Ishikawa (cell line): ENCODE measurements at regions not wholly inside any gene's neighbourhood (a gene's known extent, or its start where the extent isn't known, plus 50 kb on each side); places are given as distances from the start of the nearest gene placed in this dataset.

Experiments
- CEBPB ChIP-seq: IDR thresholded peaks from 2 replicates; pipeline ENCODE4 v1.6.1; 2012
- CREB1 ChIP-seq: IDR thresholded peaks from 2 replicates; pipeline ENCODE4 v1.6.1; 2012; ENCODE audit warnings: low read depth
- EGR1 ChIP-seq: IDR thresholded peaks from 2 replicates; pipeline ENCODE4 v1.6.1; 2012
- EP300 ChIP-seq: IDR thresholded peaks from 2 replicates; pipeline ENCODE4 v1.6.1; 2012; ENCODE audit warnings: borderline replicate concordance
- FOXM1 ChIP-seq: IDR thresholded peaks from 2 replicates; pipeline ENCODE4 v1.6.1; 2012; ENCODE audit warnings: low read depth, borderline replicate concordance
- NFIC ChIP-seq: IDR thresholded peaks from 2 replicates; pipeline ENCODE4 v1.6.1; 2012
- RAD21 ChIP-seq: IDR thresholded peaks from 2 replicates; pipeline ENCODE4 v1.6.1; 2012; ENCODE audit warnings: low read depth
- TAF1 ChIP-seq: IDR thresholded peaks from 2 replicates; pipeline ENCODE4 v1.6.1; 2012; ENCODE audit warnings: low read depth, mild to moderate bottlenecking
- TCF12 ChIP-seq: IDR thresholded peaks from 2 replicates; pipeline ENCODE4 v1.6.1; 2012; ENCODE audit warnings: low read depth
- TEAD4 ChIP-seq: IDR thresholded peaks from 2 replicates; pipeline ENCODE4 v1.6.1; 2012
- YY1 ChIP-seq: IDR thresholded peaks from 2 replicates; pipeline ENCODE4 v1.6.1; 2012; ENCODE audit warnings: low read depth
- ZBTB7A ChIP-seq: IDR thresholded peaks from 2 replicates; pipeline ENCODE4 v1.6.1; 2012; ENCODE audit warnings: low read depth
- TF ChIP-seq, protein P1 (sequence below): IDR thresholded peaks from 2 replicates; pipeline ENCODE4 v1.6.1; 2012
- TF ChIP-seq, protein P2 (sequence below): IDR thresholded peaks from 2 replicates; pipeline ENCODE4 v1.6.1; 2012; ENCODE audit warnings: low read depth, mild to moderate bottlenecking
- TF ChIP-seq, protein P3 (sequence below): IDR thresholded peaks from 2 replicates; pipeline ENCODE4 v1.6.1; 2012

DNA sequence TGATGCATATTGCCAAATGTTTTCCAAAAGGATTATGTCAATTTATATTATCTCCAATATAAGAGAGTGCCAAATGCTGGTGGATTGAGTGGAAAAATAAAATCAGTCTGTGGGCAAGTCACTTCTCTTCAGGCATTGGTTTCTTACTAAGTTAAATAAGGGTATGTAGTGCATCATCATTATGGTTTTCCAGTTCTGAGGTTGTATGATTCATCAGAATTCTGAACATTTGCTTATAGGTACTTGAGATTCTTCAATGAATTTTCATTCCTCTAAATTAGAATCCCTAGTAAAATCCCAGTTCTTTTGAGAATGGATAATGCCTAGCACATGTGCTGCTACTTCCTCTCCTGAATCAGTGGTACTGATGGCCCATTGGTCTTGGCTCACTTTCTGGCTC lies 188.9 kb upstream of the OSR1 start:
- TF ChIP-seq CEBPB: no peak
- no peak for TF ChIP-seq CREB1
- no peak for TF ChIP-seq EGR1
- TF ChIP-seq, protein P1, sequence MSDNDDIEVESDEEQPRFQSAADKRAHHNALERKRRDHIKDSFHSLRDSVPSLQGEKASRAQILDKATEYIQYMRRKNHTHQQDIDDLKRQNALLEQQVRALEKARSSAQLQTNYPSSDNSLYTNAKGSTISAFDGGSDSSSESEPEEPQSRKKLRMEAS: no peak
- TF ChIP-seq ZBTB7A: no peak
- TF ChIP-seq TAF1: no peak
- TF ChIP-seq, protein P2, sequence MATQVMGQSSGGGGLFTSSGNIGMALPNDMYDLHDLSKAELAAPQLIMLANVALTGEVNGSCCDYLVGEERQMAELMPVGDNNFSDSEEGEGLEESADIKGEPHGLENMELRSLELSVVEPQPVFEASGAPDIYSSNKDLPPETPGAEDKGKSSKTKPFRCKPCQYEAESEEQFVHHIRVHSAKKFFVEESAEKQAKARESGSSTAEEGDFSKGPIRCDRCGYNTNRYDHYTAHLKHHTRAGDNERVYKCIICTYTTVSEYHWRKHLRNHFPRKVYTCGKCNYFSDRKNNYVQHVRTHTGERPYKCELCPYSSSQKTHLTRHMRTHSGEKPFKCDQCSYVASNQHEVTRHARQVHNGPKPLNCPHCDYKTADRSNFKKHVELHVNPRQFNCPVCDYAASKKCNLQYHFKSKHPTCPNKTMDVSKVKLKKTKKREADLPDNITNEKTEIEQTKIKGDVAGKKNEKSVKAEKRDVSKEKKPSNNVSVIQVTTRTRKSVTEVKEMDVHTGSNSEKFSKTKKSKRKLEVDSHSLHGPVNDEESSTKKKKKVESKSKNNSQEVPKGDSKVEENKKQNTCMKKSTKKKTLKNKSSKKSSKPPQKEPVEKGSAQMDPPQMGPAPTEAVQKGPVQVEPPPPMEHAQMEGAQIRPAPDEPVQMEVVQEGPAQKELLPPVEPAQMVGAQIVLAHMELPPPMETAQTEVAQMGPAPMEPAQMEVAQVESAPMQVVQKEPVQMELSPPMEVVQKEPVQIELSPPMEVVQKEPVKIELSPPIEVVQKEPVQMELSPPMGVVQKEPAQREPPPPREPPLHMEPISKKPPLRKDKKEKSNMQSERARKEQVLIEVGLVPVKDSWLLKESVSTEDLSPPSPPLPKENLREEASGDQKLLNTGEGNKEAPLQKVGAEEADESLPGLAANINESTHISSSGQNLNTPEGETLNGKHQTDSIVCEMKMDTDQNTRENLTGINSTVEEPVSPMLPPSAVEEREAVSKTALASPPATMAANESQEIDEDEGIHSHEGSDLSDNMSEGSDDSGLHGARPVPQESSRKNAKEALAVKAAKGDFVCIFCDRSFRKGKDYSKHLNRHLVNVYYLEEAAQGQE: no peak
- TF ChIP-seq, protein P3, sequence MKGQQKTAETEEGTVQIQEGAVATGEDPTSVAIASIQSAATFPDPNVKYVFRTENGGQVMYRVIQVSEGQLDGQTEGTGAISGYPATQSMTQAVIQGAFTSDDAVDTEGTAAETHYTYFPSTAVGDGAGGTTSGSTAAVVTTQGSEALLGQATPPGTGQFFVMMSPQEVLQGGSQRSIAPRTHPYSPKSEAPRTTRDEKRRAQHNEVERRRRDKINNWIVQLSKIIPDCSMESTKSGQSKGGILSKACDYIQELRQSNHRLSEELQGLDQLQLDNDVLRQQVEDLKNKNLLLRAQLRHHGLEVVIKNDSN: no peak
- TF ChIP-seq TEAD4: no peak
- TF ChIP-seq FOXM1: no peak
- TF ChIP-seq YY1: no peak
- no peak for TF ChIP-seq TCF12
- TF ChIP-seq NFIC: no peak
- TF ChIP-seq RAD21: no peak
- no peak for TF ChIP-seq EP300

DNA sequence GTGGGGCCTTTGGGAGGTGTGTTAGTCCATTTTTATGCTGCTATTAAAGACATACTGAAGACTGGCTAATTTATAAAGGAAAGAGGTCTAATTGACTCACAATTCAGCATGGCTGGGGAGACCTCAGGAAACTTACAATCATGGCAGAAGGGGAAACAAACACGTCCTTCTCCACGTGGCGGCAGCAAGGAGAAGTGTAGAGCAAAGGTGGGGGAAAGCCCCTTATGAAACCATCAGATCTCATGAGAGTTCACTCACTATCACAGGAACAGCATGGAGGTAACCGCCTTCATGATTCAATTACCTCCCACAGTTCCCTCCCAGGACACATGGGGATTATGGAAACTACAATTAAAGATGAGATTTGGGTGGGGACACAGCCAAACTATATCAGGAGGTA lies 187.1 kb upstream of the OSR1 start:
- TF ChIP-seq TCF12: no peak
- no peak for TF ChIP-seq EP300
- TF ChIP-seq, protein P2: no peak
- no peak for TF ChIP-seq TAF1
- no peak for TF ChIP-seq NFIC
- TF ChIP-seq CREB1: no peak
- no peak for TF ChIP-seq FOXM1

DNA sequence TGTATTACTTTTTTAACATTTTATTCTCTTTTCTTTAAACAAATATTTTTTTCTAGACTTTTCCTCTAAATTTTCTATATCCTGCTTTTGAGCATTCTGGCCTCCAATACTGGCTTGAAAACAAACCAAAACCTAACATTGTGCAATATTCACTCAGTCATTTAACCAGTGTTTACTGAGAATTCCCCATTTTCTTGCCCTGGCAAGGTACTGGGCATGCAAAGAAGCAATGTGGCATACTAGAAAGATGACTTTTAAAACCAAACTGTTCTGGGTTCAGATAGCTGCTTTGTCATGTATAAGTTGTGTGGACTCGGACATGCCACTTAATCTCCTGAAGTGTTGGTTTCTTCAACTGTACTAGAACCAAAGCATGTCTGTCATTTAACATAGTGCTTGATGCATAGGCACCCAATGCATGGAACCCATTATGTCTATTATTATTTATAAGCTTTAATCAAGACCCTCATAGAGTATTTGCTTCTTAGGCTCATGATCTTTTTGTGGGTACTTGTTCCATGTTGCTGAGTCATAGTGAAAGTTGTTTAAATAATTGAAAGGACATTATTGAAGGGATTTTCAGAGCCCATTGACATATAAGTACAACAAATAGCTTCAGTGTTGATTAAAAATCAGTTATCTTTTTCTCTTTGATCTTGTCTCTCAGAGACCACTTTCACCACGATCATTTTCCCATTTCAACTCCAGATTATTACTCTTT lies 185.4 kb upstream of the OSR1 start:
- TF ChIP-seq ZBTB7A (no peak), EP300 (no peak), CEBPB (no peak), RAD21 (no peak), TCF12 (no peak), EGR1 (no peak), TAF1 (no peak), YY1 (no peak), FOXM1 (no peak), NFIC (no peak), TEAD4 (no peak), CREB1 (no peak)
- TF ChIP-seq, protein P1: no peak
- TF ChIP-seq, protein P2: no peak
- TF ChIP-seq, protein P3: no peak

DNA sequence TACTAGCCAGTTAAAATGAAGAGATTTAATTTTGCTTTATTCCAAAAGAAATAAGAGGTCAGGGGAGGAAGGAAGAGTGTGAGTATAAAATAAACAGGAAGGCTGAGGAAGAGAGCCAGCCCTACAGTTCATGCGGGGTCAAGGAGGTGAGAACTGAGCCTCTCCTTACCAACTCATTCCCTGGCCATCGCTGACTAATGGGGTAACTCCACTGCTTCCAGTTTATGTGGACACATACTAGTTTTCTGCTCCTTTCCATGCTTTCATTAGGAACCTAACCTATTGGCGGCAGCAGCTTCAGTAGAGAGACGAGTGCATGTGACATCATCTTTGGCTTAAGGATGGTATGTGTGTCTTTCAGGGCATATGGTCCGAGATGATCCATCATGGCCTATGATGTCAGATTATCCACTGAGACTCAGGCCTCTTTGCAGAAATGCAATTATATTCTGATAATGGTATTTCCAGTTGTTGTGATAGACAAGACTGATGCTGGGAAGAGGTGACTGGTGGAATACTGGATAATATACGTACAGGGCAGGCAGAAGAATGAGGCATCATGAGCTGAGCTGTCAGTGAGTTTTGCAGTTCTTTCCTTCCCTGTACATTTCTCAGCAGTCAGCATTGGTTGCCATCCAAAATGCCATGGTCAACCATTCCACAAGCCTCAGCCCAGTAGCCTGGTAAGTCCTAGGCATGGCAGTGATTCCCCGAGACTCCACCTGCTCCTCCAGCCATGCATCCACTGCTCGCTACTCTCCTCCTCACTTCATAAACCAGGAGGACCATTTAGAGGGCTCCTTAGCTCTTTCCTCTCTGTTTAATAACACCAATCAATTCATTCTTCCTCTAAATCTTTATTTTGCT lies 184.6 kb upstream of the OSR1 start:
- TF ChIP-seq EP300 (no peak), TEAD4 (no peak), TAF1 (no peak), ZBTB7A (no peak), FOXM1 (no peak), TCF12 (no peak), CREB1 (no peak), CEBPB (no peak)
